Bronchial epithelial cell (primary cell): ENCODE measurements at regions not wholly inside any gene's neighbourhood (a gene's known extent, or its start where the extent isn't known, plus 50 kb on each side); places are given as distances from the start of the nearest gene placed in this dataset.

Experiments used
- DNase-seq: peaks from one replicate; pipeline ENCODE4 v3.0.0-alpha.2; 2010; ENCODE audit warnings: low read depth
- FAIRE-seq: peaks from 2 replicates; lab custom pipeline; 2011; peaks lifted over from hg19 to GRCh38; lab: Jason Lieb, UNC
- H3K27me3 ChIP-seq: 2 replicates; pipeline ENCODE4 v1.5.1; 2011; ENCODE audit warnings: low read length; ENCODE audit not compliant: control insufficient read depth, insufficient read depth
- H3K36me3 ChIP-seq: 2 replicates; pipeline ENCODE4 v1.5.1; 2011; ENCODE audit warnings: low read length; ENCODE audit not compliant: control insufficient read depth, insufficient read depth
- H3K4me3 ChIP-seq: 2 replicates; pipeline ENCODE4 v1.5.1; 2011; ENCODE audit warnings: mild to moderate bottlenecking, low read depth, low read length, control low read depth
- CTCF ChIP-seq: IDR thresholded peaks from 2 replicates; pipeline ENCODE4 v1.5.1; 2011; ENCODE audit warnings: mild to moderate bottlenecking, moderate library complexity, low read length, control low read depth, inconsistent platforms; ENCODE audit not compliant: insufficient read depth, severe bottlenecking

- DNase-seq, result no peak
- no peak for TF ChIP-seq CTCF
- H3K36me3 ChIP-seq, result no peaks in the 10 kb centered on the region
- no peak for FAIRE-seq
- H3K27me3 ChIP-seq, result no peaks in the 10 kb centered on the region
- no peak overlapping the region for H3K4me3 ChIP-seq
These were observed 190.8 kb upstream of the CNOT2 start for GRCh38 chr12:70052476-70052875.

- Histone ChIP-seq H3K36me3 (no peaks in the 10 kb centered on the region), H3K27me3 (no peaks in the 10 kb centered on the region), H3K4me3 (no peak overlapping the region)
- peak; percentile 84 for FAIRE-seq
- TF ChIP-seq CTCF, result no peak
- DNase-seq, result peak; percentile 95
These were observed 190.2 kb upstream of the CNOT2 start for GRCh38 chr12:70052931-70053497.

- H3K27me3 ChIP-seq, result no peaks in the 10 kb centered on the region
- no peak for FAIRE-seq
- no peak for DNase-seq
These were observed 183.9 kb upstream of the CNOT2 start for GRCh38 chr12:70059373-70059772.

GRCh38 chr12:70060634-70061033 is 182.6 kb upstream of the CNOT2 start:
- Histone ChIP-seq H3K36me3 (no peaks in the 10 kb centered on the region), H3K4me3 (no peak overlapping the region), H3K27me3 (no peaks in the 10 kb centered on the region)
- FAIRE-seq (no peak), DNase-seq (no peak)
- TF ChIP-seq CTCF, result no peak

More at GRCh38 chr12:70059373-70059772, 183.9 kb upstream of the CNOT2 start:
- Histone ChIP-seq H3K36me3 (no peaks in the 10 kb centered on the region), H3K4me3 (no peak overlapping the region)
- no peak for TF ChIP-seq CTCF

DNA sequence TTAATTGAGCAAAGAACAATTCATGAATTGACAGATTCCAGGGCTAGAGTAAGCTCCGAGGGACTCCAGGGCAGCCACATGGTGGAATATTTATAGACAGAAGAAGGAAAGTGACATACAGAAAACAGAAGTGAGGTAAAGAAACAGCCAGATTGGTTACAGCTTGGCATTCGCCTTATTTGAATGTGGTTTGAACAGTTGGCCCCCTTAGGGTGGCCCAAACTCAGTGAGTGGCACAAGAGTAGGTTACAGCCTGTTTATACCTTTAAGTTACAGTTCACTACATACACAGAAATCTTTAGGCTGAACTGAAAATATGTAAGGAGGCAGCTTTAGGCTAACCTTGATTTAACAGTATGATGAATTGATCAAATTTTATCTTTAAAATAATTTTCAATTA is 174.5 kb upstream of the CNOT2 start:
- Histone ChIP-seq H3K36me3 (no peaks in the 10 kb centered on the region), H3K27me3 (no peaks in the 10 kb centered on the region), H3K4me3 (no peak overlapping the region)
- FAIRE-seq (no peak), DNase-seq (no peak)
- TF ChIP-seq CTCF, result no peak
